Superior temporal gyrus (tissue), 1 donor: ENCODE measurements at regions not wholly inside any gene's neighbourhood (a gene's known extent, or its start where the extent isn't known, plus 50 kb on each side); places are given as distances from the start of the nearest gene placed in this dataset.

Experiments
- DNase-seq: peaks from one replicate; pipeline ENCODE4 v3.0.0-alpha.2; 2016; ENCODE audit errors: extremely low spot score

DNA sequence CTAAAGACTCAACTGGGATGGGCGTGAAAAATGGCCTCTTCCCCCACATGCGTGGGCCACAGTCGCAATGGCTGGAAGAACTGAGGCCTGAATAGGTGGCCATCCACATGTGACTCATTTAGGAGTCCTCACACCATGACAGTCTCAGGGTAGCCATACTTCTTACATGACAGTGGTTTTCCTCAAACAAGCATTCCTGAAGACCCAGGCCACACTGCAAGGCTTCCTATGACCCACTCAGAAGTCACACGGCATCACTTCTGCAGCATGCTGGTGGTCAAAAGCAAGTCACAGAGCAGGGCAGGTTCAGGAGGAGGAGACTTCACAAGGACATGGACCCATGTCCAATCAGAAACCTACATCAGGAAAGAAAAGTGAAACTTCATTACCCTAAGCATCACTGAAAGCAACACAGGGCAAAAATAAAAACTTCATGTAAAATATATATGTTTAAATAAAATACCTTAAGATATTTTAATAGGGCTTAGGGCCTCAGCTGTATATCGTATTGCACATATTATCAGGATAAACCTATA, 257.1 kb downstream of the OPA1 start:
- DNase-seq, result no peak

DNA sequence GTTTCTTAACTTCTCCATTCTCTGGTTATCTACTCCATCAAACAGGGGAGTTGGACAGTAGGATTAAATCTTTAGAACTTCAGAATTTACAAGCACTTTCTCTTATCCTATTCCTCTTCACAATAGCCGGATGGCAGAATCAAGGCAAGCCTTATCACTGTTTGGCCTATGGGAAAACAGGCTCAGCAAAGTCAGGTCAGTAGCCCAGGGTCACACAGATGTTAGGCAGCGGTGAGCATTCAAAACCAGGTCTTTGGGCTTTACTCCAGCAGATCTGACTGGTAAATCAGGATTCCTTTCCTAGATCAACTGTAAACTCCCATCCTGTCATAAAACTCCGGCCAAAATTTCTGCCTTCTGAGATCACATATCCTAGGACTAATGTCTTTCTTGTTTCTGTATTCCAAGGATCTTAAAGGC, 258.4 kb downstream of the OPA1 start:
- no peak for DNase-seq

DNA sequence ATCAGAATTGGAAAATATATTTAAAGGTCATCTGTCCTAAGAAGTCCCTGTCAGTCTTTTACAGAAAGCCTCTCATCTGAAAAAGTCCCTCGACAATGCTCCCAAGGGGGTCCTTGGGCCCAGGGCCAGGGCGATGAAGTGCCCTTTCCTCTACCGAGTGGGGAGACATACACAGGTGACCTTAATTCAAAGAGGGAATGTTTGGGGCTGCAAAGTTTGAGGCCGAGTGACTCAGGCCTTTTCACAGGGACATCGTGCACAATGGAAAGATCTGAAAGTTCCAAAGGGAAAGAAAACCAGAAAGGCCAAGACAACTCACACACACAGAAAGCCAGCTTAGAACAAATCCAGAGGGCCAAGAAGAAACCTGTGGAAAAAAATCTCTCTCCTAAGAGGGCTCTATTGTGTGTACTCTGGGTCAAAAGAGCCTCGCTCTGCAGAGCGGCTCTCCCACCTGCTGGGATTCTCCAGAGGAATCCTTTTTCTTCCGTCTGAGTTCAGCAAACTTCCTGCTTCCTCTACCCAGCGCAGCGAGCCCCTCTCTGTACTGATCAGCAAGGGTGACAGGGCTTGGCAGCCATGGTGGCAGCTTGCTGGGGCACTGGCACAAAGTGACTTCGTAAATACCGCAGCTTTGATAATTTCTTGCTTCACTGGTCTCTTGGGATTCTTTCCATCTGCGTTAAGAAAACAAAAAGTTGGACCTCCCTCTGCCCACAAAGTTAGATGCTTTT, 259.1 kb downstream of the OPA1 start:
- DNase-seq, result no peak

DNA sequence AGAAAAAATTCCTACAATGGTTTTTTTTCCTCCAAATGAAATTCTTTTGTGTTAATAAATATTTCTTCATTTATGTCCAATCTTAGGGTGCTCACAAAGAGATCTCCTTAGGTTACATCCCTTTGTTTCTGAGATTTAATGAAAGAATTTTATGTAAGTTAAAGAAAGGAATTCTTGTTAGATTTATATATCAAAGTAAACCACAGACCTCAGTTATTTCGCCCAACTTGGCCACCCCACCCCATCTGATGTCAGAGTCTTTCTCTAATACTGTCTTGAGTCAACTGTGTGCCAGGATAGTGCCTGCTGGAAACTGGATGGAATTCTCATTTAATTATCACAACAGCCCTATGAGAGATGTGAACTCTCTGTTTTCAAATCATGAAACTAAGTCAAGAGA, 259.9 kb downstream of the OPA1 start:
- no peak for DNase-seq

DNA sequence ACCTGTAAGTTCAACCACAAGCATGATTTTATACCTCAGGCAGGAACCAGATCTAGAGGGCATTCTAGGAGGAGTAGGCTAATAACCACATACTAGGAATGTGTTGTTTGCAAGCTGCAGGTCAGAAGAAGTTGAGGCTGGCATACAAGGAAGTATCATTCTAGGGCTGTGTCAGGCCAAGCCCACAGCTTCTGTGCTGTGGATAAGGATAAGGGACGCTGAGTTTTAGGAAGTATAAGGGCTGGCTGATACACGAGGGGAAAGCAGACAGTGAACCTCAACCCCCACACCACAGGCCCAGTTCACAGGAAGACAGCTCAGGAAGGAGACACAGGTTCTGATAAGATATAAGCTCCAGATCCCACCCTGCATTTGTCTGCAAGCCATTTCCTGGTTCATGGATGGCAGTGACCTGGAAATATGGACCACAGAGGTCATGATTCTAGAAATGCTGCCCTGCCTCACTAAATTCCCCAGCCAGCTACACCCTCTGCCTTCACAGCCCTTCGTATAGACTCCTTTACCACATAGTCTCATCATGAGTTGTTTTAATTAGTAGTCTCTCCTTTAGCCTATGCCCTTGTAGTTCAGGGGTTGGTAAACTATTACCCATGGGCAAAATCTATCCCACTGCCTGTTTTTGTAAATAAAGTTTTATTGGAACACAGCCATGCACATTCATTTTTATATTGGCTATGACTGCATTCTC, 260.7 kb downstream of the OPA1 start:
- no peak for DNase-seq

DNA sequence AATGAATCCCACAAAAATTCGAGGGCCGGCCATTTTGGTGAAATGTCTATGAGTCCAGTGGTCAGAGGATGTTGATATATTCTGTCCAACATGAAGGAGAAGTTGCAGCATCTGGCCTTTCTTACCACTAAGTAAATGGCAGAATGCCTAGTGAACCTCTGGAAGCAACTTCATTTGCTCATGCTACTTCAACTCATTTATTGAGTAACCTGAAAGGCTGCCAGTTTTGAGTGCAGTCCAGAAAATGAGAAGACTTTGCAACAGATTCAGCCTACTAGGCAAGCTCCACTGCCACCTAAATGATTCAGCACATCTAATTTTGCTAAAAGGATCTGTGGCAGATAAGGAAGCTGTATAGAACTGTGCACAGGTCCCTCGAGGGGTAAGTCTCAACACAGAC, 265.0 kb downstream of the OPA1 start:
- DNase-seq, result no peak

DNA sequence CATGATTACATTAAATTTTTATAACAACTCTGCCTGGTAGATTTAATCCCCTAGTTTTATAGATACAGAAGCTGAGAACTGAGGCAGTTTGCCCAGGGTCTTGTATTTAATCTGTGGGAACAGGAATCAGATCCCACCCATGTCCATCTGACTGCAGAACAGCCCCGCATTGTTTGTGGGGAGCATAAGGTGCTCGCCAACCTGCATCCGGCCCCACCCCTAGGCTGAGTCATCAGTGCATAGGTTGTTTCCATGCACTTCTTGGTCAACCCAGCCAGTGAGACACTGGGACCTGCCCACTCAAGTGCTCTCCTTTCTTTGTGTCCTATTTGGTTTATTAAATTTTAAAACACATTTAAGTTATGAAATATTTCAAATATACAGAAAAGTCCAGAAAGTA, 266.2 kb downstream of the OPA1 start:
- no peak for DNase-seq

DNA sequence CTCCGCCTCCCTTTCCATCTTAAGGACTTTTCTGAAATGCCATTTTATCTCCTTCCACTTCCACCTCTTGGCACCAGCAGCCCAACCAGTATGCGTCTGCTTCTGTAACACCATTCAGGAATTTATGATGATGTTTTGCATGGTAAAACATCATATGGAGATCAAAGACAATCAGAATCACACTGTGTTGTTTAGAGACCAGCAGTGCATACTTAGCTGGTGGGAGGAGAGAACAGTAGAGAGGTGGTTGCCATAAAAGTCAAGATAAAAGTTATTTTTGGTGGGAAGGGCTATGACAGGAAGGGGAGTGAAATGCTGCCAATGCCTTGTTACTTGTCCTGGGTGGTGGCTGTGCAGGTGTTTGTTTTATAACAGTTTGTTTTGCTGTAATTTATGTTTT, 268.0 kb downstream of the OPA1 start:
- DNase-seq, result no peak

DNA sequence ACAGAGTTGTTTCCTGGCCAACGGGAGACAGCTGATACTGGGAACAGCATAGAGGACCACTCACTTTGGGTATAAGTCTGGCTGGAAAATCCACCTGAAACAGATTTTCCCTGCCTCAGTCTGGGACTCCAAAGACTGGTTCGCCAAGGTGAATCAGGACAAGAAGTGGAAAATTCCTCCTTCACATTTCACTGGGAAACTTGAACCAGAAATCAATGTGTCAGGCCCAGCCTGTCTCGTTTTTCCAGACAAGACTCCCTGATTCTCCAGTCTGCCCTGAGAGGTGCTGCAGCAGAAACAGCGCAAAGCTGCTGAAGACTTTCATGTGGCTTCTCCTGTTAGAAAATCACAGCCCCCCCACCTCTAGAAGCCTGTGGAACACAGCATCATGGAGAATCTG, 269.8 kb downstream of the OPA1 start:
- no peak for DNase-seq

DNA sequence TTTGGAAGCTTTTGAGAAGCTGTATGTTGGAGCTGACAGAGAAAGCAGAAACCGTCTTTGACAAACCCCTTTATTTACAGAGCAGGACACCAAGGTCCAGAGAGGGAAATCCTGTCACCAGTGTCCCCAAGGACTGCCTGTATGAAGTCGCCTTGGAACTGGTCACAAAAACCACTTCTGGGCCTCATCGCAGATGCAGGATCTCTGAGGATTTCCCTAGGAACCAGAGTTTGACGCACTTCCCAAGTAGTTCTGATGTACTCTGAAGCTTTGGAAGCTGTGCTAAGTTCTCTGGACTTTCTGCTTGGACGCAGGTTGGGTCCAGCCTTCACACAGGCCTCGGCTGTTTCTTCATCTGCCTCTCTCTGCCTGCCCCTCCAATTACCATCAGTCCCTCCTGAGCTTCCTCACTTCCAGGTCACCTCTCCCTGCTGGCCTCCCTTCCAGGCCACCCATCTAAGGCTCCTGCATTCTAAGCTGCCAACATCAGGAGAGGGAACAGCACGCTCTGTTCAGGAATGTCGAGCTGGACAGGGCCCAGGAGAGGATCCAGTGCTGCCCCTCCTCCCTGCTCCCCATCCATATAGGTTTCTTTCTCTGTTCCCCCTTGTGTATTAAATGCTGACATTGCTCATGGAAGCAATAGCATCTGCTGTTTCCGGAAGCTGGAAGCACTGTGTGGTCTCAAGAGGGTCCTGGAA, 270.8 kb downstream of the OPA1 start:
- DNase-seq, result no peak

DNA sequence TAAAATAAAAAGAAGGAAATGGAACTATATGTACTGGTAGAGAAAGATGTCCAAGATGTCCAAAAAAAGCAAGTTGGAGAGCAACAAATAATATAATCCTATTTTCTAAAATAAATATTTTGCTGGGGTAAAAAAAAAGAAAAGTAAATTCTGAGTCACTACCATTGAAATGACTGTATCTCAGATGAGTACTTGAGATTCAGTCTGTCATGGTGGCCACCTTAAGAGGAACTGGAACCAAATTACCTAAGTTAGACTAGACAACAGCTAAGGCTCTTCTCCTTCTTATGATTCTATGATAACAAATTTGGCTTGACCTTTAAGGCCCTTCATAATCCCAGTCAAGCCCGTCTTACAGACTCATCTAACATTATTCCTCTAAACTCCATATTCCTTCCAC, 270.6 kb upstream of the HES1 start:
- DNase-seq, result no peak

DNA sequence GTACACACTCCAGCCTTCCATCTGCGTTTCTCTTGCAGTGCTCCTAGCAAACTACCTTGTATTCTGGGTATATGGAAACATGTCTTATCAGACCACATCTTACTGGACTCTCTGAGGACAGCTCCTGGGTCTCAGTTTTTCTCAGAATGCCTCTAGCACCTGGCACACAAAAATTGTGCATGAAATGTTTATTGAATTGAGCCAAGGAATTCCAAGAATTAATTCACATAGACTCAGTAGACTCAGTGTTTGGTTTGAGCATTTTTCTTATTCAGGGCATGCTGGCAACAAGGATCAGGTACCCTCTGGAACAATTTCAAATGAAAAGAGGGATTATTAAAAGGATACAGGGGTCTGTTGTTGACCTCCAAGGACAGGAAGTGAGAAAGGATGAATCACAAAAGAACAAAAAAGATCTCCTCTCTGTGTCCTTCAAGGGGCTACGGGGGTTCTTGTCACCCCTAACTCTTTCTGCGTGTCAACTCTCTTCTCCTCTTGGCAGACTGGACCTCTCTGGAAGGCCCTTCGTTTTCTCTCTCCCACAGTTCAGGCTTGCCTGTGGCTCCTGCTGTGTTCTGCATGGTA, 270.0 kb upstream of the HES1 start:
- DNase-seq, result no peak

DNA sequence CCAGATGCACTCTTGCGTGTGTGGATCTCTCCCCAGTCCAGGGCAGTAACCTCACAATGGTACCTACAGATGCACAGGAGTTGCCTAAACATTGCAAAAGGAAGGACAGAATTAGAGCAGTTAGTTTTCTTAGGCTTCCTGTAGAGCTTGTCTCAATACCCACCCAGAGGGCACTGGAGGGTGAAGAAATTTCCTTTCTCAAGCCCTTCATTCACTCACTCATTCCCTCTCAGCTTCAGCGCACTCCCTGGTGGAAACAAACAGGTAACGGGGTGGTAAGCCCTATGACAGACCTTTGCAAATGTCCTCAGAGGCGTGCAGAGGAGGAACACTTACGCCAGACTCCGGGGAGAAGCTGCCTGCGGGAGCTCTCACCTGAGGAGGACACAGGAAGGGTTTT, 267.4 kb upstream of the HES1 start:
- DNase-seq, result no peak

DNA sequence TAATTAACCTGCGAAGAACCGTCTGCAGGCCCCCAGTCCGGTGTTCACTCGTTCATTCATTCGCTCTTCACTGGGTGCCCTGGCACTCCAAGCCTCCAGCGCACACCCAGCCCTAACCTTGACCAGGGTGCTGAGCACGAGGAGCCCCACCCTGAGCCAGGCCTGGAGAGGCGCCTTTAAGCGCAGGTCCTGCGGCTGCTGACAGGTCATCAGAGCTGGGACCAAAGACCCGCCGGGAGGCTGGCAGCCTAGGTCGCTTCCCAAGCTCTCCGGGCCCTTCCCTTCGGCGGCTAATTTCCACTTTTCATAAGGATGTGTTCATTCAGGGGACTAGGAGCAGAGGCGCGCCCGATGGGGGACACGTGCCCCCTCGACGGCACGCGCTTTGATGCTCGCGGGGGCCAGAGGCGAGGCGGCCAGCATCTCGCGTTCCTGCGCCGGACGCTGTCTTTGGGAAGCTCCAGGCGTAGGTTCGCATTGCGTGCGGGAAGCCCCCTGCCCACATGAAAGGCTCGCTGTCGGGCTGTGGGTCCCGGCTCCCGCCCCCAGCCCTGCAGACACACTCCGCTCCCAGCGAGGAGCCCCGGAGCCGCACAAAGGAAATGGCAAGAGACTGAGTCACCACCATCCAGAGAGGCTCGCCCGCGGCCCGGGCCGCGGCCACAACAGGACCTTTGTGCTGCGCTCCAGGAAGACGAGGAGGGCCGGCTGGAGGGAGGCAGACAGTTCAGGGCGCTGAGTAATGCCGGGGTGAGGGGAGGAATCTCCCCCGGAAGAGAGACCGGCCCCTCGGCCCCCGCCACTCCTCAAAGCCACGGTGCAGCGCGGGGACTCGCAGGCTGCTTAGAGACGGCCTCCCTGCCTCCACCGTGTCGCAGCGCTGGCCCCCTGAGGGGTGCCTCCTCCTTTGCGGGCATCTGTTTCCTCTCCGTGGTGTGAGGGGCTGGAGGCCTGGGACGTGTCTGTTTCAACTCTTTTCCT, 266.4 kb upstream of the HES1 start:
- no peak for DNase-seq

DNA sequence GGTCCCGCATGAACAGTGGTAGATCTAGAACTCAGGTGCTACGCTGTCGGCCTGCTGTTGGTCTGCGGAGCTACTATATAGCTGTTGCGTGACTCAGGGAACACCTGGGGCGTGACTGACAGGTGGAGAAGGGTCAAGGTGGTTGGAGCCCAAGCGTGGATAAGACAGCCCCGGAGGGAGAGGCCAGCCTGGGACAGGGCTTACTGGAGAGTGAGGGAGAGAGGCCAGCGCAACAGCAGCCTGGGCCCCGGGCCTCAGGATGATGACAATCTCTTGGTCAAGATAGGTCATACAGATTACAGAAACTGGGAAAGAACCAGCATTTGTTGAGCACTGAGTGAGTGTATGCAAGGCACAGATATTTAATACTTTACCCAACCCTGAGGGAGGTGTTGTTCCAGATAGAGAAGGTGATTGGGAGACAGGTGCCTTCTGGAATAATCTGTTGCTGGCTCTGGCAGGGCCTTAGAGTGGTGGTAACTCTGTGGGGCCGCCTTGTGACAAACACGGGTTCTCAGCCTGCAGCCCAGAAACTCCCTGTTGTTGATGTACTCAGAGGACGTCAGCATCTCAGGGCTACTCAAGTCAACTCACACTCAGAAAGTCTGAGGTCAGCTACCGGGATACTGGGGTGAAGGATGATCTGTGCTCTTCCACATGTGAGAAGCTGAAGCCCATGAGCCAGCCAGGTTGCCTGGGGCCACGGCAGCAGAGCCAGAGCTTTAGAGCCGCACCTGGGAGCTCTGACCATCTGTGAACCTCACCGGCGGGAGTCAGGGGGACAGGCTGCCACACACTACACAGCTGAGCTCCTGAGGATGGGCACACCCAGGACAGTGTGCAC, 265.4 kb upstream of the HES1 start:
- no peak for DNase-seq

DNA sequence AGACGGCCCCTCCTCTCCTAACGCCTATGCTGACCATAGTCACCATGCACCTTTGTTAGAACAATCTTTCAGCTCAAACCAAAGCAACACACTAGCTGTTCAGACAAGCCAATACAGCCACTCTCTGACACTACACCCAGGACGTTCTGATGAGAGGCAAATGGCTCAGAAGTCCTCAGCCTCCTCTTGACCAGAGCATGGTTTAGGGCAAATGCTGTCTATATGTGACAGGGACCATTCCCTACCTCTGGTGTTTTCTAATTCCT, 264.8 kb upstream of the HES1 start:
- no peak for DNase-seq

DNA sequence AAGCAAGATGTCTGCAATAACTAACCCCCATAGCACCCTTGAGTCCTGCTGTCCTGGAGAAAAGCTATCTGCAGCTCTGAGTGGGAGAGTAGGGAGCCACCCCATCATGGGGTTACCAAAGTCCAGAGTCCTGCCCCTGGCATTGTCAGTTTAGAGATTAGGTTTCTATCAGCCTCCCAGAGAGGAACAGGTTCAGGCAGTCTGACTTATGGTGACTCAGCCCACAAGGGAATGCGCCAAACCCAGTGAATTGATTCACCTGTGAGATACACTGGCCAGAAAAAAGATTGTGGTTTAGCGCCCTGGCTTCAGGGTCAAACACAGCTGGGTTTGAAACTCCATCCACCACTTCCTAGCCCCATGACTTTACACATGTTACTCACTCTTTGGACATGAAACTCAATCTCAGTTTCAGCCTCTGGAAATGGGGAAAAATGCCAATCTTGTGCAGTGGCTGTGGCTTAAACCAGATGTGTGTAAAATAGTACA, 263.6 kb upstream of the HES1 start:
- no peak for DNase-seq

DNA sequence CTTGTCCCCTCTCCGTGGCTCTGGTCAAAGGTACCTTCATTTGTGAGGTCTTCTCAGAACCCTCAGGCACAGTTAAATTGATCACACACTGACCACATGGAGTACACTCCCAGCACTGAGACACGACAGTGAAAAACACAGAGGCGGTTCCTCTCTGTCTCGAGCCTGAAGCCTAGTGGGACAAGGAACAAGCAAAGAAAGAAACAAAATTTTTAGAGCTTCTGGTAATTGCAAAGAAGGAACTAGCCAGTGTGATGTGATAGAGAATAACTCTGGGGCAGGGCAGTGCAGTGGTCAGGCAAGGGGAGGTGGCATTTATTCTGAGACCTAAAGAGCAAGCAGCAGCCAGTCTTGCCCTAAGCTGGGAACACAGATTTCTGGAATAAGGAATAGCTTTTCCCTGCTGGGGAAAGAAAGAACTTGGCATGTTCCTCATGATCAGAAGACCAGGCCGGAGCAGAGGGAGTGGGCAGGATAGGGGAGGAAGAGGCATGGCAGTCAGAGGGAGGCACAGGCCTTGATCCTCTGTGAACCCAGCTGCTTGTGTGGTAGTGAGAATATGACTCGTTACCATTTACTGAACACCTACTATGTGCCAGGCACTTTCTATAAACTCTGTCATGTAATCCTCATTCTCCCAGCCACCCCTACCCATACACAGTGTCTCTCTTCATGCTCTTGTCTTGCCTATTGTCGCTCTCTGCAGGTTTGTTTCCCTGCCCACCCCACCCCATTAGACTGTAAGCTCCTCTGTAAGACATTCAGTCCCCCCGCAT, 262.3 kb upstream of the HES1 start:
- no peak for DNase-seq

DNA sequence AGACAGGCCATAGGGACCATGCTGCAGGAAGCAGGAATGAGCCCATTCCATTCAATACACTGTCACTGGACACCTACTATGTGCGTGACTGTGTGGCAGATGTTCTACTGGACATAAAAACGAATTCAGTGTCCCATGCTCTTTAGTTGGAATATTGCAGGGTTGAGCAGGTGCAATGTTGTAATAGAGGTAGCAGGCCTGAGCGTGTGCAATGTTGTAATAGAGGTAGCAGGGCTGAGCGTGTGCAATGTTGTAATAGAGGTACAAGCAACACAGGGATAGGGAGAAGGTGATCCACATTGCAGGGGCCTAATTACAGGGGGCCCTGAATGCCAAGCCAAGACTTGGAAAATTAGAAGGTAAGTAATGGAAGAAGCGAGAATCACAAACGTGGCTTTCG, 261.4 kb upstream of the HES1 start:
- no peak for DNase-seq
